COR-L47 (cell line): ENCODE measurements at regions not wholly inside any gene's neighbourhood (a gene's known extent, or its start where the extent isn't known, plus 50 kb on each side); places are given as distances from the start of the nearest gene placed in this dataset.

Source experiments
- DNase-seq: peaks from one replicate; lab custom pipeline; 2025; lab: John Stamatoyannopoulos, UW

GRCh38 chr12:13680916-13681315 is 300.5 kb downstream of the GRIN2B start:
- DNase-seq: no peak

GRCh38 chr12:13676880-13677279 is 304.5 kb downstream of the GRIN2B start:
- DNase-seq: no peak

- no peak for DNase-seq
These were observed 311.0 kb downstream of the GRIN2B start for GRCh38 chr12:13670285-13670866.

GRCh38 chr12:13668880-13669279 is 312.5 kb downstream of the GRIN2B start:
- DNase-seq: no peak

GRCh38 chr12:13666806-13667205 is 314.6 kb downstream of the GRIN2B start:
- no peak for DNase-seq

- peak; percentile 6 for DNase-seq
These were observed 320.2 kb downstream of the GRIN2B start for GRCh38 chr12:13661005-13661887.

- no peak for DNase-seq
These were observed 326.9 kb downstream of the GRIN2B start for GRCh38 chr12:13654456-13654855.

- no peak for DNase-seq
These were observed 329.3 kb downstream of the GRIN2B start for GRCh38 chr12:13652105-13652504.

- no peak for DNase-seq
These were observed 345.7 kb downstream of the GRIN2B start for GRCh38 chr12:13635709-13636108.

GRCh38 chr12:13631873-13632272 is 349.5 kb downstream of the GRIN2B start:
- DNase-seq: no peak

GRCh38 chr12:13630354-13630753 is 351.0 kb downstream of the GRIN2B start:
- no peak for DNase-seq

- DNase-seq: no peak
These were observed 353.3 kb downstream of the GRIN2B start for GRCh38 chr12:13628067-13628466.

- no peak for DNase-seq
These were observed 353.9 kb downstream of the GRIN2B start for GRCh38 chr12:13627536-13627935.

GRCh38 chr12:13613297-13613696 is 368.1 kb downstream of the GRIN2B start:
- DNase-seq: no peak

GRCh38 chr12:13609894-13610679 is 371.3 kb downstream of the GRIN2B start:
- DNase-seq: no peak

GRCh38 chr12:13606290-13606689 is 375.1 kb downstream of the GRIN2B start:
- DNase-seq: no peak

- DNase-seq: no peak
These were observed 377.4 kb downstream of the GRIN2B start for GRCh38 chr12:13603953-13604352.

GRCh38 chr12:13602172-13602571 is 379.2 kb downstream of the GRIN2B start:
- DNase-seq: no peak

GRCh38 chr12:13599176-13599575 is 382.2 kb downstream of the GRIN2B start:
- DNase-seq: no peak

- DNase-seq: no peak
These were observed 383.6 kb downstream of the GRIN2B start for GRCh38 chr12:13597837-13598236.

- DNase-seq: no peak
These were observed 384.2 kb downstream of the GRIN2B start for GRCh38 chr12:13597166-13597565.

- DNase-seq: no peak
These were observed 384.7 kb downstream of the GRIN2B start for GRCh38 chr12:13596714-13597113.
